CD14-positive monocyte (primary cell): ENCODE measurements at regions not wholly inside any gene's neighbourhood (a gene's known extent, or its start where the extent isn't known, plus 50 kb on each side); places are given as distances from the start of the nearest gene placed in this dataset.
"Not testable (repeated sequence)": the region's sequence is repeated elsewhere in the genome, so short reads cannot be mapped to it uniquely, and the experiment has no call there.

ENCODE experiments used
- DNase-seq, 3 donors: peaks; one replicate each; pipeline ENCODE4 v3.0.0-alpha.2; 2011 to 2022
- H2AFZ ChIP-seq: 2 replicates; pipeline ENCODE4 v1.6.0; 2012; ENCODE audit warnings: mild to moderate bottlenecking, low read depth, low read length, inconsistent platforms; ENCODE audit not compliant: insufficient read depth, poor library complexity, severe bottlenecking
- H3K27ac ChIP-seq, 2 donors: 1 replicate in 1 of 2; 2 replicates in 1 of 2; pipeline ENCODE4 v1.5.1; 2012 to 2013; ENCODE audit warnings: low read length in 2 of 2, control low read depth in 1 of 2, inconsistent platforms in 1 of 2, low read depth in 1 of 2, mild to moderate bottlenecking in 1 of 2
- H3K27me3 ChIP-seq, 2 donors: one replicate each; pipeline versions ENCODE4 v1.6.0 to v1.6.1; 2011 to 2013; ENCODE audit warnings: low read length in 2 of 2; ENCODE audit not compliant: control insufficient read depth in 2 of 2, insufficient read depth in 2 of 2
- H3K36me3 ChIP-seq, 2 donors: replicated peaks in 1 of 2; 1 replicate in 1 of 2; 2 replicates in 1 of 2; pipeline versions ENCODE4 v1.5.1 to v1.6.1; 2012 to 2013; ENCODE audit warnings: low read length in 2 of 2, control low read depth in 1 of 2, inconsistent platforms in 1 of 2, mild to moderate bottlenecking in 1 of 2; ENCODE audit not compliant: insufficient read depth in 2 of 2, control insufficient read depth in 1 of 2
- H3K4me1 ChIP-seq, 2 donors: 1 replicate in 1 of 2; 2 replicates in 1 of 2; pipeline versions ENCODE4 v1.5.1 to v1.6.1; 2012 to 2013; ENCODE audit warnings: low read length in 2 of 2, control low read depth in 1 of 2, inconsistent platforms in 1 of 2, mild to moderate bottlenecking in 1 of 2, moderate library complexity in 1 of 2; ENCODE audit not compliant: insufficient read depth in 2 of 2, control insufficient read depth in 1 of 2
- H3K4me2 ChIP-seq: replicated peaks from 2 replicates; pipeline ENCODE3; 2012; ENCODE audit warnings: low read length, moderate library complexity, mild to moderate bottlenecking; ENCODE audit not compliant: poor library complexity, severe bottlenecking; ENCODE audit errors: extremely low read depth
- H3K4me3 ChIP-seq, 3 experiments: fragments of 200-600 bp in 1 of 3; sonication (generic) in 1 of 3; replicated peaks in 1 of 3; 1 replicate in 2 of 3; 2 replicates in 1 of 3; pipeline ENCODE4 v1.5.1; 2011 to 2013; ENCODE audit warnings: low read length in 3 of 3, mild to moderate bottlenecking in 3 of 3, control low read depth in 2 of 3, low read depth in 2 of 3, inconsistent platforms in 1 of 3, moderate library complexity in 1 of 3
- H3K79me2 ChIP-seq: 2 replicates; pipeline ENCODE4 v1.6.0; 2012; ENCODE audit warnings: mild to moderate bottlenecking, control low read depth, inconsistent platforms, low read length, moderate library complexity; ENCODE audit not compliant: insufficient read depth
- H3K9ac ChIP-seq: 2 replicates; pipeline ENCODE4 v1.6.0; 2017; ENCODE audit warnings: low read length, mild to moderate bottlenecking; ENCODE audit not compliant: insufficient read depth, poor library complexity, severe bottlenecking
- H3K9me3 ChIP-seq, 2 donors: replicated peaks in 1 of 2; 1 replicate in 1 of 2; 2 replicates in 1 of 2; pipeline versions ENCODE4 v1.5.1 to v1.6.1; 2012 to 2013; ENCODE audit warnings: low read length in 2 of 2, control low read depth in 1 of 2; ENCODE audit not compliant: control insufficient read depth in 1 of 2, insufficient read depth in 1 of 2
- H4K20me1 ChIP-seq: 2 replicates; pipeline ENCODE4 v1.6.0; 2012; ENCODE audit warnings: mild to moderate bottlenecking, low read length, control low read depth, moderate library complexity; ENCODE audit not compliant: insufficient read depth
- H3K27ac Mint-ChIP-seq, 7 donors: one replicate each; pipeline ENCODE4 v1.8.0; 2020; ENCODE audit warnings: mild to moderate bottlenecking in 7 of 7, mixed read lengths in 7 of 7, moderate library complexity in 6 of 7, inconsistent platforms in 2 of 7
- H3K27me3 Mint-ChIP-seq, 3 donors: one replicate each; pipeline ENCODE4 v1.8.0; 2021 to 2022; ENCODE audit warnings: low read depth in 3 of 3, mild to moderate bottlenecking in 3 of 3, mixed read lengths in 3 of 3, moderate library complexity in 3 of 3, inconsistent platforms in 1 of 3
- H3K36me3 Mint-ChIP-seq, 2 donors: one replicate each; pipeline ENCODE4 v1.8.0; 2020; ENCODE audit warnings: mixed read lengths in 2 of 2, inconsistent platforms in 1 of 2, mild to moderate bottlenecking in 1 of 2
- H3K4me1 Mint-ChIP-seq: one replicate; pipeline ENCODE4 v1.8.0; 2020; ENCODE audit warnings: mild to moderate bottlenecking, mixed read lengths
- H3K4me3 Mint-ChIP-seq, 2 donors: one replicate each; pipeline ENCODE4 v1.8.0; 2020; ENCODE audit warnings: mild to moderate bottlenecking in 2 of 2, mixed read lengths in 2 of 2, moderate library complexity in 1 of 2
- H3K9me3 Mint-ChIP-seq, 7 donors: one replicate each; pipeline ENCODE4 v1.8.0; 2020 to 2022; ENCODE audit warnings: mixed read lengths in 7 of 7, mild to moderate bottlenecking in 6 of 7, moderate library complexity in 6 of 7, inconsistent platforms in 2 of 7
- CTCF ChIP-seq: fragments of 200-600 bp; IDR thresholded peaks from one replicate; pipeline ENCODE4 v1.8.0; 2022; ENCODE audit warnings: antibody characterized with exemption, mild to moderate bottlenecking
- WGBS: methylation state at CpG from one replicate; pipeline ENCODE4 v1.1.5; 2013; ENCODE audit warnings: missing lambda C conversion rate; ENCODE audit not compliant: insufficient coverage; 5-methylcytosine and 5-hydroxymethylcytosine counted together
- intact Hi-C, 2 donors: fragments of 100-400 bp; cut with micrococcal nuclease; formaldehyde crosslinking; loops; one replicate each; pipeline versions ENCODE4 v1.15.0 to v1.15.1; 2023

DNA sequence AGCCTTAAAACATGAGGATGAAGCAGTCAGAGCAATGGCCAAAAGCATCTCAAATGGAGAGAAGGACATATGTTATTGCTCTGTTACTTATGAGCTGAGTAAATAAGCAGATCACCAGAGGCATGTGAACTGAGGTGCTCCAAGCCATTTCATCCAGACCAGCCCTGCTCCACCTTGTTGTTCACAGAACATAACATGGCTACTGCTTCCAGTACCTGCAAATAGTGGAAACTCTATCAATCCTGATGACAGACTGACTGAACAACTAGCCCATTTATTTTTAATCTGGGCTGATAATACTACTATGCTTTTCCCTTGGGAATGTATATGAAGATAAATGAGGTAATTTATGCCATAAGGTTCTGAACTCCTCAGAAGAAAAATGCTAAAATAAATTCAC lies 1164.7 kb downstream of the FAM181B start:
- H3K27ac Mint-ChIP-seq = no peak overlapping the region
- no peak overlapping the region for H2AFZ ChIP-seq
- H3K4me1 ChIP-seq = no peaks in the 10 kb centered on the region
- DNase-seq = no peak
- no peaks in the 10 kb centered on the region for H3K9me3 ChIP-seq
- no peaks in the 10 kb centered on the region for H3K36me3 ChIP-seq
- H3K27ac ChIP-seq = no peak overlapping the region
- H3K27me3 ChIP-seq = no peaks in the 10 kb centered on the region
- no peaks in the 10 kb centered on the region for H4K20me1 ChIP-seq
- intact Hi-C loops = no loop called here
- no peaks in the 10 kb centered on the region for H3K4me1 Mint-ChIP-seq
- no peaks in the 10 kb centered on the region for H3K79me2 ChIP-seq
- peaks cover 0 to 6% (median 2%) of the 10 kb centered on the region in 7 donors for H3K9me3 Mint-ChIP-seq
- H3K9ac ChIP-seq = no peak overlapping the region
- H3K36me3 Mint-ChIP-seq = no peaks in the 10 kb centered on the region
- H3K4me3 ChIP-seq = no peak overlapping the region
- no peaks in the 10 kb centered on the region for H3K27me3 Mint-ChIP-seq
- H3K4me3 Mint-ChIP-seq = no peak overlapping the region
- no peak for TF ChIP-seq CTCF
- no peak overlapping the region for H3K4me2 ChIP-seq

- H3K4me1 ChIP-seq = no peaks in the 10 kb centered on the region
- H3K27me3 ChIP-seq = no peaks in the 10 kb centered on the region
- H3K4me3 ChIP-seq = no peak overlapping the region
- H3K36me3 ChIP-seq = no peaks in the 10 kb centered on the region
- no peaks in the 10 kb centered on the region for H3K27me3 Mint-ChIP-seq
- no CpG with 5 or more reads among the region's 1 CpG for WGBS
- H3K27ac ChIP-seq = no peak overlapping the region
- intact Hi-C loops = no loop called here
- TF ChIP-seq CTCF = no peak
- no peak overlapping the region for H3K4me2 ChIP-seq
- no peaks in the 10 kb centered on the region for H3K4me1 Mint-ChIP-seq
- no peaks in the 10 kb centered on the region for H3K9me3 ChIP-seq
- no peak overlapping the region for H2AFZ ChIP-seq
- no peaks in the 10 kb centered on the region for H3K79me2 ChIP-seq
- H4K20me1 ChIP-seq = no peaks in the 10 kb centered on the region
- no peak overlapping the region for H3K27ac Mint-ChIP-seq
- no peak for DNase-seq
- no peak overlapping the region for H3K4me3 Mint-ChIP-seq
- H3K36me3 Mint-ChIP-seq = no peaks in the 10 kb centered on the region
- H3K9ac ChIP-seq = no peak overlapping the region
- peaks cover 0 to 2% (median 0%) of the 10 kb centered on the region in 7 donors for H3K9me3 Mint-ChIP-seq
These were observed 1185.5 kb downstream of the FAM181B start for GRCh38 chr11:81548123-81548522.

DNA sequence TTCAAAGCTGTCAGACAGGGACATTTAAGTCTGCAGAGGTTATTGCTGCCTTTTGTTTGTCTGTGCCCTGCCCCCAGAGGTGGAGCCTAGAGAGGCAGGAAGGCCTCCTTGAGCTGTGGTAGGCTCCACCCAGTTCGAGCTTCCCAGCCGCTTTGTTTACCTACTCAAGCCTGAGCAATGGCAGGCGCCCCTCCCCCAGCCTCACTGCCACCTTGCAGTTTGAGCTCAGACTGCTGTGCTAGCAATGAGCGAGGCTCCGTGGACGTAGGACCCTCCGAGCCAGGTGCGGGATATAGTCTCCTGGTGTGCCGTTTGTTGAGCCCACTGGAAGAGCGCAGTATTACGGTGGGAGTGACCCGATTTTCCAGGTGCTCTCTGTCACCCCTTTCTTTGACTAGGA lies 1193.9 kb downstream of the FAM181B start:
- H3K4me1 Mint-ChIP-seq, intact Hi-C loops: not testable (repeated sequence)

More for the DNA sequence above, 1193.9 kb downstream of the FAM181B start:
- H3K4me1 ChIP-seq, H3K36me3 ChIP-seq, H3K4me3 ChIP-seq, H3K79me2 ChIP-seq, DNase-seq, H3K27ac Mint-ChIP-seq, H2AFZ ChIP-seq, H3K27me3 Mint-ChIP-seq, H3K9me3 ChIP-seq, H3K27me3 ChIP-seq, H3K4me2 ChIP-seq, H3K36me3 Mint-ChIP-seq, H4K20me1 ChIP-seq, H3K4me3 Mint-ChIP-seq, H3K9ac ChIP-seq, H3K27ac ChIP-seq: not testable (repeated sequence)
- 97% methylated on average over 10 of the region's 12 CpGs for WGBS
- H3K9me3 Mint-ChIP-seq = peaks cover 0 to 17% (median 6%) of the 10 kb centered on the region in 7 donors
